Erythroblast (primary cell): ENCODE measurements at regions not wholly inside any gene's neighbourhood (a gene's known extent, or its start where the extent isn't known, plus 50 kb on each side); places are given as distances from the start of the nearest gene placed in this dataset.

Source experiments
- DNase-seq, 2 experiments: peaks; one replicate each; lab custom pipeline; 2025; lab: John Stamatoyannopoulos, UW
- GATA1 ChIP-seq: IDR thresholded peaks from 2 replicates; pipeline ENCODE4 v1.6.1; 2011; ENCODE audit warnings: low read depth, mild to moderate bottlenecking, control low read depth, low read length, moderate library complexity
- POLR2A ChIP-seq: IDR thresholded peaks from 2 replicates; pipeline ENCODE4 v1.6.1; 2011; ENCODE audit warnings: mild to moderate bottlenecking, low read length

DNA sequence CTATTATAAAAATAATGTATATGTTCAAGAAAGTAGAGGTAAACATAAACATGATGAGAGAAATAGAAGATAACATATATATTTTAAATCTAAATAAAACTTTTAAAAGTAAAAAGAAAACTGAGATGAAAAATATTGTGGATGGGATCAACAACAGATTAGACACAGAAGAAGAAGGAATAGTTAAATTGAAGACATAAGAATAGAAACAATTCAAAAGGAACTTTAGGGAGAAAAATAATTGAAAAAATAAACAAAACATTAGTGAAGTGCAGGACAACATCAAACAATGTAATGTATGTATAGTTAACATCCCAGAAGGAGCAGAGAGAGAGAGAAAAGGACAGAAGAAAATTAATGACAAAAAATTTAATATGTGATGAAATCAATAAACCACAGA lies 228.1 kb upstream of the TNRC6C start:
- TF ChIP-seq POLR2A: no peak
- TF ChIP-seq GATA1: no peak
- DNase-seq: no peak

- DNase-seq: no peak
- TF ChIP-seq POLR2A (no peak), GATA1 (no peak)
Observed at GRCh38 chr17:77733576-77734296, 224.8 kb upstream of the TNRC6C start.

- TF ChIP-seq POLR2A (no peak), GATA1 (no peak)
- peak; percentile 27 to 61 for DNase-seq
Observed at GRCh38 chr17:77734371-77735080, 224.0 kb upstream of the TNRC6C start.

GRCh38 chr17:77735081-77735565 lies 223.4 kb upstream of the TNRC6C start:
- DNase-seq: peak; percentile 85 to 87
- TF ChIP-seq POLR2A (no peak), GATA1 (no peak)

DNA sequence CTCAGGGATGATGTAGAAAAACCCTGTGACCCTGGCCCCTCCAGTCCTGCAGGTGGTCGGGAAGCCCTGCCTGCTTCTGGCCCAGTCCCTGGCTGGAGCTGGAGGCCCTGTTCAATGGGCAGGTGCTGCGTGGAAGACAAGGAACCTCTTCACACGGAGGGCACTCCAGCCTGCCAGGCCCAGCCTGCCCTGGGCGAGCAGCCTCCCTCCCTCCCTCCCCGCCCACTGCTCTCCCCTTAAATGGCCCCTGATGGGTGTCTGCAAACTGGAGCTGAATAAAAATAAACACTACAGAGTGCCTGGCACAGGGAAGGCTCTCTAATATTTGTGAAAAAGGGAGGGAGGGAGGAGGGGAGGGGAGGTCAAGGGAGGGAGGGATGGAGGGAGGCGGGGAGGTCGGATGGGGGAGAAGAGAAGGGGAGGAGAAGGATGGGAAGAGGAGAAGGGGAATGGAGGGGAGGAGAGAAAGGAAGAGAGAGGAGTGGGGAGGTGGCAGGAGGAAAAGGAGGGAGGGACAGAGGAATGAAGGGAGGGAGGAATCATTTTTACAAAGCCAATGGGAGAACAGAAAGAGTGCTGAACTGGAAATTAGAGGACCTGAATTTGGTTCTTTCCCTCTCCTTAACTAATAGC lies 222.8 kb upstream of the TNRC6C start:
- no peak for TF ChIP-seq POLR2A
- no peak for TF ChIP-seq GATA1
- peak in 1 of 2 experiments; percentile 46 for DNase-seq

DNA sequence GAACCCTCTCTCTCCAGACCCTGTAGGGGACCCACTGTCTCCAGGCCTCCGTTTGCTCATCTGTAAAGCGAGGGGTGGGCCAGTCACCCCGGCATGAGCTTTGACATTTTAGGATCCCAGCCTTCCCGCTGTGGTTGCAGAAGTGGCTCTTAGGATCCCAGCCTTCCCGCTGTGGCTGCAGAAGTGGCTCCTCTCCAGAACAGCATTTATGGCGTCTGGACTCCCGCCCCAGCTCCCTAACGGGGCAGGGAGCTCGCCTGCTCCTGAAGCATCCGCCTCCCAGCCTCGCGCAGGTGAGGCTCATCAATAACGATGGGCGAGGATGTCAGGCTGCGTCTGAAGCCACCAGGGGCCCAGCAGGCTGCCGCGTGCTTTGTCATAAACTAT lies 222.3 kb upstream of the TNRC6C start:
- no peak for DNase-seq
- TF ChIP-seq POLR2A: no peak
- no peak for TF ChIP-seq GATA1

DNA sequence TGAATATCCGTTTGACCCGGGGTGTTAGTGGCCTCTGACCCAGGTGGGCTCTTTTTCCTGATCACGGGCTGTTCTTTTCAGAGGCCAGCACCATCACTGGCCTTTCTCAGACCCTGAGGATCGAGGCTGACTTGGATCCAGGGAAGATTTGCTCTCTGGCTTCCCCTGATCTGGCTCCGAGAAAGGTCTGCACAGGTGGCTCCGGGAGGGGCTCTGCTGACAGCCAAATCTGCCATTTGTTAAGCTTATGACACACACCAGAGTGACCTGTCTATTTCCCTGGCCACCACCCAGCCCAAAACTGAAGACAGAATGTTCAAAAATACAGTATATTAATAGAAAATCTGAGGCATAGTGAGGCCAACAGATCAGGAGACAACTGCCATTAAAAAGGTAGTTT lies 221.8 kb upstream of the TNRC6C start:
- TF ChIP-seq GATA1 (no peak), POLR2A (no peak)
- no peak for DNase-seq

DNA sequence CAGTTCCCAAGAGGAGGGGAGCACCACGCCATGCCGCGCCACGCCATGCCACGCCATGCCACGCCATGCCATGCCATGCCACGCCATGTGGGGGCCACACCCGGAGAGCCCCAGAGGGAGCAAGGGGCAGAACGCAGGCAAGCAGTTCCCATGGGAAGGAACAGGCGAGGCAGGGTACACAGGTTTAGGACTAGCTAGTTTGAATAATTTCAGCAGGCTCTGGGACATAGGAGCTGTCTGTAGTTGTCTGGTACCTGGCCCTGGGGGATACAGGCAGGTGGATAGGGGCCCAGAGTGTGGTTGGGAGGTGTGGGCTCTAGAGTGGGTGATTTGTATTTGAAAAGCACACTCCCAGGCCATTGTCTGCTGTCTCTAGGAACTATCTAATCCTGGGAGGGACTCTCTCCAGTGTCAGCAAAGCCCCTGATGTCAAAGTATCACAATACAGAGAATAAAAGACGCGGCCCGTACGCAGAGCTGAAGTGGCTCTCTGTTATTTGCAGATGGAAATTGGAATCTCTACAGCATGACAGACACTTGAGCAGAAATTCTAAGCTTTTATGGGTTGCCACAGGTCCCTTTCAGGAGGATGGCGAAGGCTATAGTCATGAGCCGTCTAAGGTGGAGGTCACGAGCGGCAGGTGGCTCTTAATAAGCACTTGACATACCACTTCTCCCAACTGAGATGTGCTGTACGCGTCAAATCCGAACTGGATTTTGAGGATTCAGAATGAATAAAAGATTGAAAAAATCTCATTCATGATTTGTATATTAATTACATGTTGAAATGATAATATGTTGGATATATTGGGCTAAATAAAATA lies 220.8 kb upstream of the TNRC6C start:
- no peak for DNase-seq
- TF ChIP-seq POLR2A: no peak
- no peak for TF ChIP-seq GATA1

GRCh38 chr17:77738751-77739531 lies 219.6 kb upstream of the TNRC6C start:
- DNase-seq: no peak
- no peak for TF ChIP-seq GATA1
- no peak for TF ChIP-seq POLR2A

- TF ChIP-seq POLR2A (no peak), GATA1 (no peak)
- no peak for DNase-seq
Observed at GRCh38 chr17:77740481-77740880, 218.0 kb upstream of the TNRC6C start.

- no peak for TF ChIP-seq GATA1
- no peak for TF ChIP-seq POLR2A
- DNase-seq: peak; percentile 24 to 56
Observed at GRCh38 chr17:77741109-77741508, 217.4 kb upstream of the TNRC6C start.

GRCh38 chr17:77742579-77742978 lies 215.9 kb upstream of the TNRC6C start:
- no peak for DNase-seq
- TF ChIP-seq GATA1: no peak
- TF ChIP-seq POLR2A: no peak
